IMR-90 (cell line): ENCODE measurements at regions not wholly inside any gene's neighbourhood (a gene's known extent, or its start where the extent isn't known, plus 50 kb on each side); places are given as distances from the start of the nearest gene placed in this dataset.

Source experiments
- ATAC-seq: fragments of 200-7000 bp; cut with Tn5 transposase; 2 replicates; pipeline ENCODE4 v1.9.1; 2020; ENCODE audit warnings: low read depth, mild to moderate bottlenecking, moderate library complexity
- BruUV-seq: library from RNA; stranded (reverse); fragments of 400-500 nt; replicated peaks from 2 replicates; lab custom pipeline; 2021; lab: Mats Ljungman, UMichigan
- CTCF ChIA-PET: fragments of 300-600 bp; formaldehyde crosslinking; extraction: SDS; loops from one replicate; lab custom pipeline; 2021; ENCODE audit warnings: antibody characterized with exemption; lab: Yijun Ruan, JAX
- POLR2A ChIA-PET: fragments of 300-600 bp; sonication (Branson Sonifier 250); formaldehyde crosslinking; loops from one replicate; lab custom pipeline; 2022; ENCODE audit warnings: antibody characterized with exemption; ENCODE audit not compliant: unreplicated experiment; lab: Charles Lee
- DNase-seq: peaks from one replicate; pipeline ENCODE4 v3.0.0; 2013
- H2AFZ ChIP-seq: replicated peaks from 2 replicates; pipeline ENCODE3; 2013; ENCODE audit warnings: low read length, mild to moderate bottlenecking; ENCODE audit not compliant: poor library complexity
- H2AK5ac ChIP-seq: 2 replicates; pipeline ENCODE4 v1.6.1; 2013; ENCODE audit warnings: low read depth, low read length, inconsistent platforms
- H2AK9ac ChIP-seq: replicated peaks from 2 replicates; pipeline ENCODE3; 2013; ENCODE audit warnings: mild to moderate bottlenecking, low read depth, low read length, moderate library complexity; ENCODE audit not compliant: poor library complexity
- H2BK120ac ChIP-seq: 2 replicates; pipeline ENCODE4 v1.6.1; 2013; ENCODE audit warnings: low read depth, low read length, inconsistent platforms
- H2BK15ac ChIP-seq: 3 replicates; pipeline ENCODE4 v1.6.1; 2013; ENCODE audit warnings: low read depth, low read length, inconsistent platforms
- H2BK20ac ChIP-seq: 2 replicates; pipeline ENCODE4 v1.6.1; 2013; ENCODE audit warnings: low read depth, mild to moderate bottlenecking, inconsistent platforms, low read length, moderate library complexity
- H2BK5ac ChIP-seq: 2 replicates; pipeline ENCODE4 v1.6.1; 2013; ENCODE audit warnings: mild to moderate bottlenecking, low read depth, low read length, inconsistent platforms; ENCODE audit not compliant: poor library complexity, severe bottlenecking
- H3K14ac ChIP-seq: replicated peaks from 2 replicates; pipeline ENCODE4 v1.6.1; 2013; ENCODE audit warnings: low read depth, low read length, inconsistent platforms
- H3K18ac ChIP-seq: 2 replicates; pipeline ENCODE4 v1.6.1; 2013; ENCODE audit warnings: low read depth, low read length, control low read depth
- H3K23ac ChIP-seq: 2 replicates; pipeline ENCODE4 v1.6.1; 2013; ENCODE audit warnings: low read depth, low read length, inconsistent platforms
- H3K27ac ChIP-seq: 2 replicates; pipeline ENCODE4 v1.5.1; 2013; ENCODE audit warnings: mild to moderate bottlenecking, control low read depth, low read length; ENCODE audit not compliant: insufficient read depth
- H3K27me3 ChIP-seq: 2 replicates; pipeline ENCODE4 v1.6.1; 2013; ENCODE audit warnings: low read length; ENCODE audit not compliant: control insufficient read depth, insufficient read depth
- H3K36me3 ChIP-seq: 2 replicates; pipeline ENCODE4 v1.6.1; 2013; ENCODE audit warnings: low read length, mixed read lengths; ENCODE audit not compliant: control insufficient read depth, insufficient read depth
- H3K4ac ChIP-seq: 2 replicates; pipeline ENCODE4 v1.6.1; 2013; ENCODE audit warnings: low read depth, low read length, inconsistent platforms
- H3K4me1 ChIP-seq: 2 replicates; pipeline ENCODE4 v1.6.1; 2013; ENCODE audit warnings: low read length, mixed read lengths; ENCODE audit not compliant: control insufficient read depth, insufficient read depth
- H3K4me2 ChIP-seq: 2 replicates; pipeline ENCODE4 v1.6.1; 2013; ENCODE audit warnings: low read depth, mild to moderate bottlenecking, control low read depth, low read length, moderate library complexity
- H3K4me3 ChIP-seq: 2 replicates; pipeline ENCODE4 v1.5.1; 2013; ENCODE audit warnings: low read depth, mild to moderate bottlenecking, control low read depth, low read length, moderate library complexity; ENCODE audit not compliant: insufficient read depth
- H3K56ac ChIP-seq: 2 replicates; pipeline ENCODE4 v1.6.1; 2013; ENCODE audit warnings: low read length, inconsistent platforms; ENCODE audit not compliant: insufficient read depth; ENCODE audit errors: extremely low read depth
- H3K79me1 ChIP-seq, 2 experiments: 2 replicates each; pipeline ENCODE4 v1.6.1; 2013; ENCODE audit warnings: low read length in 2 of 2, inconsistent platforms in 1 of 2, low read depth in 1 of 2
- H3K9ac ChIP-seq: 2 replicates; pipeline ENCODE4 v1.6.1; 2013; ENCODE audit warnings: low read depth, low read length, control low read depth
- H3K9me1 ChIP-seq: 2 replicates; pipeline ENCODE4 v1.6.1; 2013; ENCODE audit warnings: low read length, inconsistent platforms; ENCODE audit not compliant: insufficient read depth
- H3K9me3 ChIP-seq: 2 replicates; pipeline ENCODE4 v1.6.1; 2013; ENCODE audit warnings: low read length; ENCODE audit not compliant: control insufficient read depth, insufficient read depth
- H4K20me1 ChIP-seq: 2 replicates; pipeline ENCODE4 v1.6.1; 2013; ENCODE audit warnings: low read length, inconsistent platforms; ENCODE audit not compliant: insufficient read depth
- H4K5ac ChIP-seq: 2 replicates; pipeline ENCODE4 v1.6.1; 2013; ENCODE audit warnings: mild to moderate bottlenecking, low read depth, low read length, control low read depth
- H4K8ac ChIP-seq, 2 experiments: 2 replicates each; pipeline ENCODE4 v1.6.1; 2013; ENCODE audit warnings: low read depth in 2 of 2, low read length in 2 of 2, control low read depth in 1 of 2, inconsistent platforms in 1 of 2
- H4K91ac ChIP-seq: 2 replicates; pipeline ENCODE4 v1.6.1; 2013; ENCODE audit warnings: low read depth, low read length, inconsistent platforms; ENCODE audit not compliant: insufficient read depth
- CEBPB ChIP-seq: IDR thresholded peaks from 2 replicates; pipeline ENCODE4 v1.6.1; 2012; ENCODE audit warnings: low read depth, low read length, improper control_type of control experiment
- CHD1 ChIP-seq: IDR thresholded peaks from 2 replicates; pipeline ENCODE4 v1.6.1; 2012; ENCODE audit warnings: low read depth, low read length, improper control_type of control experiment
- CTCF ChIP-seq: conservative IDR thresholded peaks from 2 replicates; pipeline ENCODE4 v1.5.1; 2012; ENCODE audit warnings: mild to moderate bottlenecking, low read depth, low read length, improper control_type of control experiment
- FOS ChIP-seq: fragments of 150-350 bp; IDR thresholded peaks from 2 replicates; pipeline ENCODE4 v1.6.1; 2016; ENCODE audit warnings: low read depth, low read length
- MAFK ChIP-seq: IDR thresholded peaks from 2 replicates; pipeline ENCODE4 v1.6.1; 2012; ENCODE audit warnings: low read depth, low read length, improper control_type of control experiment
- MAZ ChIP-seq: IDR thresholded peaks from 2 replicates; pipeline ENCODE4 v1.6.1; 2012; ENCODE audit warnings: low read depth, mild to moderate bottlenecking, low read length, improper control_type of control experiment, moderate library complexity, borderline replicate concordance
- NFE2L2 ChIP-seq: fragments of 150-350 bp; IDR thresholded peaks from 2 replicates; pipeline ENCODE4 v1.6.1; 2016; ENCODE audit warnings: low read depth, mild to moderate bottlenecking, low read length
- RAD21 ChIP-seq: IDR thresholded peaks from 2 replicates; pipeline ENCODE4 v1.6.1; 2012; ENCODE audit warnings: low read length, improper control_type of control experiment
- RFX5 ChIP-seq: IDR thresholded peaks from 2 replicates; pipeline ENCODE4 v1.8.0; 2012; ENCODE audit warnings: low read depth, mild to moderate bottlenecking, low read length, moderate library complexity
- WGBS, 2 experiments: methylation state at CpG; one replicate each; pipeline versions ENCODE4 v1.1.5 to v1.1.7; 2013; ENCODE audit warnings: missing lambda C conversion rate in 2 of 2; ENCODE audit not compliant: insufficient read length in 1 of 2; ENCODE audit errors: extremely low coverage in 2 of 2; 5-methylcytosine and 5-hydroxymethylcytosine counted together
- dilution Hi-C: fragments of 300-500 bp; cut with HindIII; formaldehyde crosslinking; loops from one replicate; pipeline ENCODE4 v1.14.3; 2018; ENCODE audit warnings: low sequenced_read_pairs; ENCODE audit not compliant: unreplicated experiment
- in situ Hi-C: fragments of 300-500 bp; cut with MboI; formaldehyde crosslinking; loops from 3 replicates; pipeline ENCODE4 v1.14.3; 2019; ENCODE audit warnings: low sequenced_read_pairs, inconsistent platforms, mixed read lengths
- intact Hi-C: fragments of 100-400 bp; cut with micrococcal nuclease; formaldehyde crosslinking; loops from 2 replicates; pipeline ENCODE4 v1.10.0; 2022

DNA sequence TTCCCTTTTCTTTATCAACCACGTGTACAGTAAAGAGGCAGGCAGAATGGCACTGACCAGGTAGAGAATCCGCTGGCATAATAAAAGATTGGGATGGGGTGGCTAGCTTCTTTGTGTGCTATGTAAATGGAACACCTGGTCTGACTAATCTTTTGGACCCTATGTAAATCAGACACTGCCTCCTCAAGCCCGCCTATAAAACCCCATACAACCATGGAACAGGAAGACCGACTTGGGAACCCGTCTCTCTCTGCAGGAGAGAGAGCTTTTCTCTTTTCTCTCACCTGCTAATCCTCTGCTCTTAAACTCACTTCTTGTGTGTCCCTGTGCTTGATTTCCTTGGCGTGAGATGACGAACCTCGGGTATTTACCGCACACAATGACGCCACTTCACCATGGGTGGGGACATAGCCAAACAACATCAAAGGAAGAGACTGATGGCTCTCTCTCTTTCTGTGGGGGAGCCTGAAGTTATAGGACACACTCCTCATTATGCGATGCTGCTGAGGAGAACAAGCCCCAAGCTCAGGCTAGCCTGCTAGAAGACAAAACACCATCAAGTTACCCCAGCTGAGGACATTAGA is 94.2 kb downstream of the ARL5B start:
- Histone ChIP-seq H3K18ac (no peak overlapping the region), H3K4me3 (no peak overlapping the region), H3K4ac (no peak overlapping the region), H2AFZ (no peak overlapping the region), H2BK5ac (no peak overlapping the region), H2BK120ac (no peak overlapping the region), H3K23ac (no peak overlapping the region), H3K4me2 (no peak overlapping the region), H3K9ac (no peak overlapping the region), H3K9me3 (no peaks in the 10 kb centered on the region), H4K20me1 (no peaks in the 10 kb centered on the region), H4K91ac (no peak overlapping the region), H3K36me3 (no peaks in the 10 kb centered on the region), H3K27ac (no peak overlapping the region), H2BK20ac (no peak overlapping the region), H3K4me1 (no peaks in the 10 kb centered on the region), H3K79me1 (no peaks in the 10 kb centered on the region), H2AK5ac (no peak overlapping the region), H3K27me3 (no peaks in the 10 kb centered on the region; the same call in 1 of the 2 replicates), H4K5ac (no peak overlapping the region), H2AK9ac (peak overlapping the region; percentile 24), H4K8ac (no peak overlapping the region), H3K14ac (no peak overlapping the region), H3K9me1 (no peaks in the 10 kb centered on the region), H3K56ac (no peak overlapping the region), H2BK15ac (no peak overlapping the region)
- dilution Hi-C loops: no loop called here
- intact Hi-C loops: no loop called here
- BruUV-seq: no TSS peak
- ChIA-PET POLR2A (no interaction called here), CTCF (no interaction called here)
- in situ Hi-C loops: no loop called here
- 83% methylated on average over 3 of the region's 11 CpGs; no CpG with 5 or more reads in 1 of the 2 experiments for WGBS, 2 experiments
- no peak for DNase-seq
- ATAC-seq: no peak
- no peak for TF ChIP-seq RFX5
- TF ChIP-seq FOS: no peak
- TF ChIP-seq MAFK: no peak
- no peak for TF ChIP-seq CHD1
- no peak for TF ChIP-seq MAZ
- TF ChIP-seq RAD21: no peak
- TF ChIP-seq CEBPB: no peak
- TF ChIP-seq CTCF: no peak
- TF ChIP-seq NFE2L2: no peak
